ENCODE measurements at regions not wholly inside any gene's neighbourhood (a gene's known extent, or its start where the extent isn't known, plus 50 kb on each side); places are given as distances from the start of the nearest gene placed in this dataset.

GRCh38 chr3:104461431-104461830 is 905.3 kb upstream of the ALCAM start:
- TF ChIP-seq CTCF (conservative IDR thresholded peaks at IDR 0.05; ENCODE audit: low read length), result no peak
- no peak for DNase-seq (ENCODE audit: low read depth)
- no peak overlapping the region for H3K4me3 ChIP-seq (ENCODE audit: low read length)

GRCh38 chr3:104472221-104472620 is 894.5 kb upstream of the ALCAM start:
- no peak overlapping the region for H3K4me3 ChIP-seq (ENCODE audit: low read length)
- DNase-seq (ENCODE audit: low read depth), result no peak
- no peak for TF ChIP-seq CTCF (conservative IDR thresholded peaks at IDR 0.05; ENCODE audit: low read length)

- no peak for TF ChIP-seq CTCF (conservative IDR thresholded peaks at IDR 0.05; ENCODE audit: low read length)
- no peak overlapping the region for H3K4me3 ChIP-seq (ENCODE audit: low read length)
- no peak for DNase-seq (ENCODE audit: low read depth)
Observed at GRCh38 chr3:104474011-104474410, 892.7 kb upstream of the ALCAM start.

- TF ChIP-seq CTCF (conservative IDR thresholded peaks at IDR 0.05; ENCODE audit: low read length), result no peak
- H3K4me3 ChIP-seq (ENCODE audit: low read length), result no peak overlapping the region
- DNase-seq (ENCODE audit: low read depth), result no peak
Observed at GRCh38 chr3:104503022-104503421, 863.7 kb upstream of the ALCAM start.

- TF ChIP-seq CTCF (conservative IDR thresholded peaks at IDR 0.05; ENCODE audit: low read length), result no peak
- DNase-seq (ENCODE audit: low read depth), result no peak
- H3K4me3 ChIP-seq (ENCODE audit: low read length), result no peak overlapping the region
Observed at GRCh38 chr3:104510131-104510849, 856.4 kb upstream of the ALCAM start.

GRCh38 chr3:104514371-104514770 is 852.3 kb upstream of the ALCAM start:
- no peak overlapping the region for H3K4me3 ChIP-seq (ENCODE audit: low read length)
- DNase-seq (ENCODE audit: low read depth), result no peak
- TF ChIP-seq CTCF (conservative IDR thresholded peaks at IDR 0.05; ENCODE audit: low read length), result no peak

- no peak overlapping the region for H3K4me3 ChIP-seq (ENCODE audit: low read length)
- DNase-seq (ENCODE audit: low read depth), result no peak
Observed at GRCh38 chr3:104514776-104515175, 851.9 kb upstream of the ALCAM start.

More at GRCh38 chr3:104514776-104515175, 851.9 kb upstream of the ALCAM start:
- no peak for TF ChIP-seq CTCF (conservative IDR thresholded peaks at IDR 0.05; ENCODE audit: low read length)
